22Rv1 (cell line): ENCODE measurements at regions not wholly inside any gene's neighbourhood (a gene's known extent, or its start where the extent isn't known, plus 50 kb on each side); places are given as distances from the start of the nearest gene placed in this dataset.
"Not testable (repeated sequence)": the region's sequence is repeated elsewhere in the genome, so short reads cannot be mapped to it uniquely, and the experiment has no call there.

Source experiments
- H3K27ac ChIP-seq: fragments of 450-650 bp; 2 replicates; pipeline ENCODE4 v1.5.1; 2017
- CTCF ChIP-seq: fragments of 450-650 bp; IDR thresholded peaks from 2 replicates; pipeline ENCODE4 v1.5.1; 2017; ENCODE audit warnings: mild to moderate bottlenecking
- ZFX ChIP-seq: fragments of 450-650 bp; IDR thresholded peaks from 2 replicates; pipeline ENCODE4 v1.6.1; 2017; ENCODE audit warnings: antibody characterized with exemption, borderline replicate concordance

- no peak for TF ChIP-seq CTCF
- TF ChIP-seq ZFX: no peak
- no peak overlapping the region for H3K27ac ChIP-seq
Measured at GRCh38 chr5:36535378-36535777, 71.0 kb upstream of the SLC1A3 start.

- TF ChIP-seq CTCF (no peak), ZFX (no peak)
- H3K27ac ChIP-seq: no peak overlapping the region
Measured at GRCh38 chr5:36535859-36536615, 70.4 kb upstream of the SLC1A3 start.

- no peak for TF ChIP-seq ZFX
- TF ChIP-seq CTCF: no peak
- H3K27ac ChIP-seq: no peak overlapping the region
Measured at GRCh38 chr5:36536616-36537005, 69.8 kb upstream of the SLC1A3 start.

- H3K27ac ChIP-seq: no peak overlapping the region
- TF ChIP-seq ZFX (no peak), CTCF (no peak)
Measured at GRCh38 chr5:36537724-36538123, 68.7 kb upstream of the SLC1A3 start.

- no peak overlapping the region for H3K27ac ChIP-seq
- TF ChIP-seq ZFX (no peak), CTCF (no peak)
Measured at GRCh38 chr5:36552651-36553393, 53.6 kb upstream of the SLC1A3 start.

- not testable (repeated sequence) for H3K27ac ChIP-seq
Measured at GRCh38 chr5:36555035-36555434, 51.4 kb upstream of the SLC1A3 start.
